SK-N-DZ (cell line): ENCODE measurements at regions not wholly inside any gene's neighbourhood (a gene's known extent, or its start where the extent isn't known, plus 50 kb on each side); places are given as distances from the start of the nearest gene placed in this dataset.
"Not testable (repeated sequence)": the region's sequence is repeated elsewhere in the genome, so short reads cannot be mapped to it uniquely, and the experiment has no call there.

ENCODE experiments used
- DNase-seq: peaks from one replicate; pipeline ENCODE4 v3.0.0-alpha.2; 2015; ENCODE audit warnings: low spot score

- no peak for DNase-seq
These were observed 619.1 kb upstream of the DDX18 start for GRCh38 chr2:117195381-117195780.

DNA sequence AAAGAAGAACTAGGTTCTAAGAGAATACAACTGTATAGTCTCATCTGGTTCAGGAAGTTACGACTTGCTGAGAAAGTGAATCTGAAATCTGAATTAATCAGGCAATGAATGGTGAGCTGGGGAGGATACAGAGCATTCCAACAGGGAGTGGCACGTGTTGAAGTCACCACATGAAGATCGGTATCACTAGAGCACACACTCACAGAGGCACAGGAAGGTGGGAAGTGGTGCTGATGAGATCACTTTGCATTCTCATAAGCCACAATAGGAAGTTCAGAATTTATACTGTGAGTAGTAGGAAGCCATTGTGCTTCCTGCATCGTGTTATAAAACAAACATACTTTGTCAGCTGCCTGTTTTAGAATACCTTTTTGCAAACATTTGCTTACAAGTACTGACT is 615.0 kb upstream of the DDX18 start:
- DNase-seq = no peak

DNA sequence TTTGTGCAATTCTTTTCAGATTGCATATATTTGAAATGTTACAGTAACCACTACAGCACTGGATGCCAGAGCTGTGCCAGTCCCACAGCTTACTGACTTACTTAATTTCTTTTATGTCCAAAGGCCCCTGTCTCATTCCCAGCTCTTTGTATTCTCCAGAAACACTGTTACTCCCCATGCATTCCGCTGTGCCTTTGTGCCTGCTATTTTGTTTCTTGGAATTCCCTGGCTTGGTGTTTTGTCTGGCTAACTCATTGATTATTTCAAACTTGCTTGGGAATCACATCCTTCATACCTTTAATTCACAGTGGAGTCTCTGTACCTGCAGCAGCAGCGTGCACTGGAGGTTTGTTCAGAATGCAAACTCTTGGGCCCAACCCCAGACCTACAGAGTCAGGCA is 601.9 kb upstream of the DDX18 start:
- no peak for DNase-seq

GRCh38 chr2:117217145-117217544 is 597.3 kb upstream of the DDX18 start:
- no peak for DNase-seq

GRCh38 chr2:117222809-117223208 is 591.7 kb upstream of the DDX18 start:
- peak; percentile 4 for DNase-seq

GRCh38 chr2:117232305-117232704 is 582.2 kb upstream of the DDX18 start:
- no peak for DNase-seq

- no peak for DNase-seq
These were observed 557.1 kb upstream of the DDX18 start for GRCh38 chr2:117257362-117257761.

- peak; percentile 78 for DNase-seq
These were observed 544.9 kb upstream of the DDX18 start for GRCh38 chr2:117269574-117269973.

GRCh38 chr2:117271631-117272030 is 542.9 kb upstream of the DDX18 start:
- no peak for DNase-seq

GRCh38 chr2:117273009-117273671 is 541.4 kb upstream of the DDX18 start:
- DNase-seq = no peak

DNA sequence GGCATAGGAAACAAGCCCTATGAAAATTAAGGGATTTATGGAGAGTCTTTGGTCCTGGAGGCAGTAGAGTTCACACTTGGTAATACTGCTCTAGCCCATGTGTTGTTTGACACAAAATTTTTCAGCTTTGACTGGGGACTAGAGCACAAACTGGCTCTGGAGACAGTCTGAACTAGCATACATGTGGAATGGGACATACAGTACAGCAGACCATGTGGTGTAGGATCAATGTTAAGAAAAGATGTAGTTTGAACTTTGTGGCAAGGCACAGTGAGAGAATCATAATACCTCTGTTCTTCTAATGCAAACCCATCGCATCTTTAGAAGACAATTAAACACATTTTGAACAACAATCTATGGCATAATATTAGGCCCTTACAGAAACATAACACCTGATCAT is 521.5 kb upstream of the DDX18 start:
- no peak for DNase-seq

GRCh38 chr2:117299451-117299850 is 515.0 kb upstream of the DDX18 start:
- no peak for DNase-seq

- DNase-seq = no peak
These were observed 505.4 kb upstream of the DDX18 start for GRCh38 chr2:117308861-117309770.

DNA sequence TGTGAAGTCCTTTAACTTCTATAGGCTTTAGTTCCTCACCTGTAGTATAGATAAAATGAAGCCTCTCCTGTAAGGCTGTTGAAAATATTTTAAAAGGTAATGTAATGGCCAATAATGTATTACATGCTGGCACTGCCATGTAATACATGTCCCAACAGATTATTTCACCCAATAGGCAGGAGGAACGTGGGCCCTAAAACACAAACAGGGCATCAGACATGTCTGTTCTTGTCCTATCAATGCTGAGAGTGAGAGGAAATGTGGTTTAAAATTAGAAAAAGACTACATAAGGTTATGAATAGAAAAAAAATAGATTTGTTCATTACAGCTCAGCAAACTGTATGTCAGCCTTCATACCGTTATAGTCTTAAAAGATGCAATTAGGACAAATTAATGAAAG is 492.7 kb upstream of the DDX18 start:
- no peak for DNase-seq

GRCh38 chr2:117323331-117323730 is 491.2 kb upstream of the DDX18 start:
- DNase-seq = no peak

DNA sequence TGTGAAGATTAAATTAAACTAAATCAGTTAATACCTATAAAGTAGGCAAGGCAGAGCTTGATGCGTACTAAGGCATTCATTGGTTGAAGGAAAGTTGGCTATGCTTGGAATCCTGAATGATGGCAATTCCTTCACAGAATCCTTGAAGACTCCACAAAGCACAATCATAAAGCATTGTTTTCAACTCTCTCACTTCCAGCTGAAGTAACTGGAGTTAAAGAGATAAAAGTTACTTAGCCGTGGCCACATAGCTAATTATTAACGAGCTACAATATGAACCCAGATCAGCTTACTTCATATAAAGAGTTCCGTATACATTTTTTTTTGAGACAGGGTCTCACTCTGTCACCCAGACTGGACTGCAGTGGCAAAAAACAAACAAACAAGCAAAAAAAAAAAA is 483.9 kb upstream of the DDX18 start:
- DNase-seq = no peak

- DNase-seq = no peak
These were observed 478.5 kb upstream of the DDX18 start for GRCh38 chr2:117335967-117336366.

DNA sequence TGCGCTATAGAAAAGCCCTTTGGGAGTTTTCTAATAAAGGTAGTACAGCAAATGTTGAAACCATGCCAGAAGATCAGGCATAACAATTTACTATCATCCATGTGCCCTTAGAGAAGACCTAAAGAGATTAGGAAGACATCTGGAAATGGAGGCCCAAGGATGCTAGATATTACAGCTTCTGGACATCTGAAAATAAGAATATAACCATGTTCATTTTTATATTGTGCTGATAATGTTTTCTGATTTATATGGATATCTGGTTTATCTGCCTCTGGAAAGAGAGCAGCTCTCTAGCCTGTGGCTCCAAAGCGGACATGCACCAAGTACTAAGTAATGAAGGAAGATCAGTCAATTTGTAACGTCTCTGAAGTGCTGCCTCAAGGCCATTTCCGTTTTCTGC is 478.0 kb upstream of the DDX18 start:
- no peak for DNase-seq

DNA sequence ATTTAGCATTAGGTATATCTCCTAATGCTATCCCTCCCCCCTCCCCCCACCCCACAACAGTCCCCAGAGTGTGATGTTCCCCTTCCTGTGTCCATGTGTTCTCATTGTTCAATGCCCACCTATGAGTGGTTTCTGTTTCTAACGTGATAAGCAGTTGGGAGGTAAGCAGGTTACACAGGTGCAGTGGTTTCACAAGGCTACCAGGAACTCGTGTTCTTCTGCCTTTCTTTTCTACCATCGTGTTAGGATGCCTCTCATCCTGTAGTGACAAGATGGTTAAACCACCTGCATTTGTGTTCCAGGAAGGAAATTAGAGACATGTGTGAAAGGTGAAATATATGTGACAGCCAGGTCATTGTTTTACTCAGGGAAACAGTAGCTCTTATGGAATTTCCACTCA is 476.5 kb upstream of the DDX18 start:
- not testable (repeated sequence) for DNase-seq

DNA sequence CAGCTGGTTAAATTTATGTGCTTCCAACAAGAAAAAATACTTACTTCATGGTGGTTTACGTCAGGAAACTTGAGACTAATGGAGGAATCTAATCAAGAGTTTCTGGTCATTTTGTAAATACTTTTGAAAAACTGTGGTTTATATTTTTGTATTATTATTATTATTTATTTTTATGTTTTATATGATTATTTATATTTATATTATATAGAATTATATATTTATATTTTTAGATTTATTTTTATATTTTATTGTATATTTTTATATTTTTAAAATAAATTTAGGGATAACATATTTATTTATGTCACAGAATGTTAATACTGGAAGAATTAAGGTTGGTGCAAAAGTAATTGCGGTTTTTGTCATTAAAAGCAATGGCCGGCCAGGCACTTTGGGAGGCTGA is 474.5 kb upstream of the DDX18 start:
- DNase-seq = no peak

DNA sequence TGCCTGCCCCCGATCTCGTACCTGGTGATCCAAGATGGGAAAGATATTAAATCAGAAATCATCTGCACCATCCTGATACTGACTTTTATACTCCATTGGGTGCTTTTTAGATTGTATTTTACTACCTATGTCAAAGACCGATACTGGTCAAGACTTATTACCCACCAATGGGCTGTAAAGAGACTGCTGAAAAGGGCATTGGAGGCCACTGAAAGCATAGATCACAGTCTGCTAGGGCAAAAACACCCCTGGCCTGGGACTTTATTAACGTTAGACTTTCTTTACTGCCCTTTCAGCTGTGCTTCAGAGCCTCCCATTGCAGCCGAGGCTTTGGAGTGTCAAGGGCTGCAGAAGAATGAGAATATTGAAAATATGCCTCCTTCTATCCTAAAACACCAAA is 472.8 kb upstream of the DDX18 start:
- DNase-seq = no peak

GRCh38 chr2:117342415-117342814 is 472.1 kb upstream of the DDX18 start:
- DNase-seq = no peak

DNA sequence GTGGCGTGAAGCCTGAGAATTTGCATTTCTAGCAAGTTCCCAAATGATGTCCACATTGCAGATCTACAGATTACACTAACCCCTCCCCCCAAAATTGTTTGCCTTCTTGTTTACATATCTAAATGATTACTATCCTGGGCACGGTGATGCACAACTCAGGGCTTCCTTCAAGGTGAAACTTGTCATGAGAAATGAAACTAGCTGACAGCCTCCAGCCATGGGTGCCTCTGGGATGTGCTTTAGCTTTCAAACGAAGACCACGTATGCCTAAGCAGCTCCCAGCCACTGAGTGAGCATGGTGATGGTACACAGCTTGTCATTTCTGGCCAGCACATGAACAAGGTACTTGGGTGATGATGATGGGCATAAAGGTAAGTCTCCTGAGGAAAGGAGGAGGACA is 464.8 kb upstream of the DDX18 start:
- DNase-seq = no peak
